ENCODE measurements at regions not wholly inside any gene's neighbourhood (a gene's known extent, or its start where the extent isn't known, plus 50 kb on each side); places are given as distances from the start of the nearest gene placed in this dataset.

- intact Hi-C loops (cut with micrococcal nuclease): no loop called here
- no peaks in the 10 kb centered on the region for H3K36me3 ChIP-seq (ENCODE audit: control insufficient read depth, insufficient read depth, low read length)
- H2BK5ac ChIP-seq (ENCODE audit: low read depth, low read length, poor library complexity, severe bottlenecking): no peak overlapping the region
- peaks cover 28% of the 10 kb centered on the region for H3K27me3 ChIP-seq (ENCODE audit: control insufficient read depth, insufficient read depth, low read length)
- peaks cover 2% of the 10 kb centered on the region; the same call in 1 of the 2 replicates for H3K4me1 ChIP-seq (ENCODE audit: control insufficient read depth, insufficient read depth, low read length)
- POLR2A ChIA-PET (ENCODE audit: unreplicated experiment): no interaction called here
- dilution Hi-C loops (cut with HindIII; ENCODE audit: low sequenced_read_pairs, unreplicated experiment): no loop called here
- H4K20me1 ChIP-seq (ENCODE audit: insufficient read depth, low read length): no peaks in the 10 kb centered on the region
- H3K14ac ChIP-seq (replicated peaks; ENCODE audit: low read depth, low read length): no peak overlapping the region
- no peak overlapping the region for H3K4me2 ChIP-seq (ENCODE audit: low read depth, low read length)
- TF ChIP-seq USF2 (IDR thresholded peaks at IDR 0.05; ENCODE audit: low read depth, low read length): no peak
- TF ChIP-seq BHLHE40 (IDR thresholded peaks at IDR 0.05; ENCODE audit: low read depth, low read length): no peak
- TF ChIP-seq, protein P1, sequence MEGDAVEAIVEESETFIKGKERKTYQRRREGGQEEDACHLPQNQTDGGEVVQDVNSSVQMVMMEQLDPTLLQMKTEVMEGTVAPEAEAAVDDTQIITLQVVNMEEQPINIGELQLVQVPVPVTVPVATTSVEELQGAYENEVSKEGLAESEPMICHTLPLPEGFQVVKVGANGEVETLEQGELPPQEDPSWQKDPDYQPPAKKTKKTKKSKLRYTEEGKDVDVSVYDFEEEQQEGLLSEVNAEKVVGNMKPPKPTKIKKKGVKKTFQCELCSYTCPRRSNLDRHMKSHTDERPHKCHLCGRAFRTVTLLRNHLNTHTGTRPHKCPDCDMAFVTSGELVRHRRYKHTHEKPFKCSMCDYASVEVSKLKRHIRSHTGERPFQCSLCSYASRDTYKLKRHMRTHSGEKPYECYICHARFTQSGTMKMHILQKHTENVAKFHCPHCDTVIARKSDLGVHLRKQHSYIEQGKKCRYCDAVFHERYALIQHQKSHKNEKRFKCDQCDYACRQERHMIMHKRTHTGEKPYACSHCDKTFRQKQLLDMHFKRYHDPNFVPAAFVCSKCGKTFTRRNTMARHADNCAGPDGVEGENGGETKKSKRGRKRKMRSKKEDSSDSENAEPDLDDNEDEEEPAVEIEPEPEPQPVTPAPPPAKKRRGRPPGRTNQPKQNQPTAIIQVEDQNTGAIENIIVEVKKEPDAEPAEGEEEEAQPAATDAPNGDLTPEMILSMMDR (conservative IDR thresholded peaks at IDR 0.05; ENCODE audit: low read depth, low read length): no peak; the same call in 1 of the 2 replicates
- no peak for TF ChIP-seq SMC3 (IDR thresholded peaks at IDR 0.05; ENCODE audit: low read depth, low read length)
- TF ChIP-seq CEBPB (IDR thresholded peaks at IDR 0.05; ENCODE audit: low read depth, low read length): no peak
- no peak overlapping the region for H3K9ac ChIP-seq (ENCODE audit: low read depth, low read length)
- H3K27ac ChIP-seq (ENCODE audit: insufficient read depth, low read length): no peak overlapping the region
- H2AK9ac ChIP-seq (replicated peaks; ENCODE audit: low read depth, low read length, poor library complexity): no peak overlapping the region
- CTCF ChIA-PET: interaction anchor here (0.6 kb wide), 1 partner anchor 260 kb away, joined by 3 read pairs; no protein-coding TSS in a partner anchor
- H3K79me1 ChIP-seq (ENCODE audit: low read depth in 1 of 2, low read length in 2 of 2): no peaks in the 10 kb centered on the region
- H4K8ac ChIP-seq (ENCODE audit: low read depth in 2 of 2, low read length in 2 of 2): no peak overlapping the region
- no peak overlapping the region for H2BK120ac ChIP-seq (ENCODE audit: low read depth, low read length)
- no peak overlapping the region for H2BK15ac ChIP-seq (ENCODE audit: low read depth, low read length)
- no peaks in the 10 kb centered on the region; the same call in 1 of the 2 replicates for H3K9me1 ChIP-seq (ENCODE audit: insufficient read depth, low read length)
- H3K18ac ChIP-seq (ENCODE audit: low read depth, low read length): no peak overlapping the region
- H3K4me3 ChIP-seq (ENCODE audit: insufficient read depth, low read depth, low read length): no peak overlapping the region
- H3K56ac ChIP-seq (ENCODE audit: extremely low read depth, insufficient read depth, low read length): no peak overlapping the region
- H3K4ac ChIP-seq (ENCODE audit: low read depth, low read length): no peak overlapping the region
- in situ Hi-C loops (cut with MboI; ENCODE audit: low sequenced_read_pairs): no loop called here
- DNase-seq: no peak
- H2AFZ ChIP-seq (replicated peaks; ENCODE audit: low read length, poor library complexity): peak overlapping the region; percentile 3
- WGBS, 2 experiments (ENCODE audit: extremely low coverage in 2 of 2, insufficient read length in 1 of 2): no CpG with 5 or more reads among the region's 4 CpGs
- H3K23ac ChIP-seq (ENCODE audit: low read depth, low read length): no peak overlapping the region
- no peak overlapping the region for H4K5ac ChIP-seq (ENCODE audit: low read depth, low read length)
- no peak overlapping the region for H2BK20ac ChIP-seq (ENCODE audit: low read depth, low read length)
- ATAC-seq (ENCODE audit: low read depth): no peak
- H4K91ac ChIP-seq (ENCODE audit: insufficient read depth, low read depth, low read length): no peak overlapping the region
- H2AK5ac ChIP-seq (ENCODE audit: low read depth, low read length): no peak overlapping the region
- no peaks in the 10 kb centered on the region for H3K9me3 ChIP-seq (ENCODE audit: control insufficient read depth, insufficient read depth, low read length)
- BruUV-seq (replicated peaks): no TSS peak
These were observed 193.3 kb upstream of the NAV2 start for GRCh38 chr11:19519353-19519752.
